Brain microvascular endothelial cell (primary cell): ENCODE measurements at regions not wholly inside any gene's neighbourhood (a gene's known extent, or its start where the extent isn't known, plus 50 kb on each side); places are given as distances from the start of the nearest gene placed in this dataset.

Experiments used
- DNase-seq: peaks from one replicate; pipeline ENCODE4 v3.0.0-alpha.2; 2020
- H3K27ac ChIP-seq: fragments of 250-450 bp; sonication (Bioruptor Pico); 2 replicates; pipeline ENCODE4 v1.5.1; 2020; ENCODE audit warnings: mild to moderate bottlenecking, moderate library complexity
- H3K27me3 ChIP-seq: fragments of 250-450 bp; sonication (Bioruptor Pico); replicated peaks from 2 replicates; pipeline ENCODE4 v1.5.1; 2020; ENCODE audit warnings: mild to moderate bottlenecking
- H3K36me3 ChIP-seq: fragments of 250-450 bp; sonication (Bioruptor Pico); replicated peaks from 2 replicates; pipeline ENCODE4 v1.5.1; 2020; ENCODE audit warnings: mild to moderate bottlenecking
- H3K4me3 ChIP-seq: 2 replicates; pipeline ENCODE4 v1.5.1; 2011; ENCODE audit warnings: low read depth, mild to moderate bottlenecking, control low read depth, low read length, moderate library complexity
- in situ Hi-C: cut with HindIII; loops from 2 replicates; pipeline ENCODE4 v1.10.0; 2017; ENCODE audit warnings: low sequenced_read_pairs, low pct_ligation_motif_present
- TF ChIP-seq, protein P1 (sequence below): IDR thresholded peaks from 2 replicates; pipeline ENCODE4 v1.5.1; 2011; ENCODE audit warnings: low read depth, mild to moderate bottlenecking, moderate library complexity, low read length, control low read depth, inconsistent platforms; ENCODE audit errors: missing control alignments

DNA sequence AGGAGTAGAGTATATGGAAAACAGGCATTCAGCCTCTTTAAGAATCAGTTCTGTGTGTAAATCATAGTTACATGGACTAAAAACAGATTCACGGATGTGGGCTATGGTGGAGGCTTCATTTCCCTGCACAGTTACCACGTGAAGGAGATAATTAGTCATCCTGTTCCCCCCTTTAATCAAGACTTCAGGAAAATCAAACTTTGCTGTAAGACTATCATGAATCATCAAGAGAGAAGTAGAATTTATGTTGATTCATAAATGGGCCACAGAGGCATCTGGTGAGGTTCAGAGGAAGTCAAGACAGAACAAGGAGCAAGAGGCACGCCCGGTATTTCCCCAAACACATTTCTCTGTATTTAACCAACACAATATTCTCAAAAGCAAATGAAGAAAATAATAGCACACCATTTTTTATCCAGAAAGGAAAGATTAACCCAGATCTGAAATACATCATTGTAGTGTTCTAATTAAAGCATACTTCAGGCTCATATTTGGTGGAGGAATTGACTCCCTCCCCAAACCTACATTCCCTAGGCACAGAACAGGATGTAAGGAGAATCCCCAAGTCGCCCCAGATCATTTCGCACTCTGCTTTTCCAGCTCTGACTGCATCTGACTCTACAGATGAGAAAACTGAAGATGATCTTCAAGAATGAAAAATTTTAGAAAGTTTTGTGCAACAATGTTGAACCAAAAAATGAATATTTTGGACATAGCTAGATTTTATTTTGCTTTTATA, 175.8 kb upstream of the GAS1 start:
- in situ Hi-C loops: no loop called here
- peak; percentile 80 for DNase-seq
- peak overlapping the region; percentile 66 for H3K27ac ChIP-seq
- TF ChIP-seq, protein P1, sequence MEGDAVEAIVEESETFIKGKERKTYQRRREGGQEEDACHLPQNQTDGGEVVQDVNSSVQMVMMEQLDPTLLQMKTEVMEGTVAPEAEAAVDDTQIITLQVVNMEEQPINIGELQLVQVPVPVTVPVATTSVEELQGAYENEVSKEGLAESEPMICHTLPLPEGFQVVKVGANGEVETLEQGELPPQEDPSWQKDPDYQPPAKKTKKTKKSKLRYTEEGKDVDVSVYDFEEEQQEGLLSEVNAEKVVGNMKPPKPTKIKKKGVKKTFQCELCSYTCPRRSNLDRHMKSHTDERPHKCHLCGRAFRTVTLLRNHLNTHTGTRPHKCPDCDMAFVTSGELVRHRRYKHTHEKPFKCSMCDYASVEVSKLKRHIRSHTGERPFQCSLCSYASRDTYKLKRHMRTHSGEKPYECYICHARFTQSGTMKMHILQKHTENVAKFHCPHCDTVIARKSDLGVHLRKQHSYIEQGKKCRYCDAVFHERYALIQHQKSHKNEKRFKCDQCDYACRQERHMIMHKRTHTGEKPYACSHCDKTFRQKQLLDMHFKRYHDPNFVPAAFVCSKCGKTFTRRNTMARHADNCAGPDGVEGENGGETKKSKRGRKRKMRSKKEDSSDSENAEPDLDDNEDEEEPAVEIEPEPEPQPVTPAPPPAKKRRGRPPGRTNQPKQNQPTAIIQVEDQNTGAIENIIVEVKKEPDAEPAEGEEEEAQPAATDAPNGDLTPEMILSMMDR: no peak
- no peaks in the 10 kb centered on the region for H3K36me3 ChIP-seq
- no peak overlapping the region for H3K4me3 ChIP-seq
- H3K27me3 ChIP-seq: no peaks in the 10 kb centered on the region

DNA sequence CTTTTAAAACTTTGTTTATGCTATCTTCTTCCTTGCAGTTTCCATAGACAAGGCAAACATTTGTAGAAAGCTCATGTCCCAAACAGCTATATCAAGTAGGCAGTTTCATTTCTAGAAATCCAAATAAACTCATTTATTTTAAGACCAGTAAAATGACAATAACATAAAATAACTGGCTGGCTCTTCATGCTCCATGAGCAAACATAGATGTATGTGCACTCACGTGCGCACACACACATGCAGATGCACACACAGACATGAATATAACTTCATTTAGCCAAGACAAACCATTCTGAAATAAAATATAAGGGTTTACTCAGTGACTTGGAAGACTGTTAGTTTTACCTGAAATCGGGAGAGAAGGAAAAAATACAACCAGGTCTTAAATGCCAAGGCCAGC, 176.5 kb upstream of the GAS1 start:
- no peak for DNase-seq
- TF ChIP-seq, protein P1: no peak
- in situ Hi-C loops: no loop called here
- Histone ChIP-seq H3K36me3 (no peaks in the 10 kb centered on the region), H3K27ac (peak overlapping the region; percentile 66), H3K4me3 (no peak overlapping the region), H3K27me3 (no peaks in the 10 kb centered on the region)

DNA sequence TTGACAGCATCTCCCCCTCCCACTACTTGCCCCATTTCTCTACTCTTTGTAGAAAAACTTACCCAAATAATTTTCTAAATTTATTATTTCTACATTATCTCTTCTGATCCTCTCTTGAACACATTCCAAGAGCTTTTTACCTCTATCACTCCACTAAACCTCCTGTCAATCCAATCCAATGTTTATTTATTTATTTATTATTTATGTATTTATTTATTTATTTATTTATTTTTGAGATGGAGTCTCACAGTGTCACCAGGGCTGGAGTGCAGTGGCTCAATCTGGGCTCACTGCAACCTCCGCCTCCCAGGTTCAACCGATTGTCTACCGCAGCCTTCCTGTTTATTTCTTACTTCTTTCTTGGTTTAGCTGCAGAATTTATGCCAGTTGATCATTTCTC, 178.5 kb upstream of the GAS1 start:
- Histone ChIP-seq H3K27me3 (no peaks in the 10 kb centered on the region), H3K4me3 (no peak overlapping the region), H3K36me3 (no peaks in the 10 kb centered on the region), H3K27ac (no peak overlapping the region)
- DNase-seq: no peak
- in situ Hi-C loops: no loop called here
- TF ChIP-seq, protein P1: no peak

DNA sequence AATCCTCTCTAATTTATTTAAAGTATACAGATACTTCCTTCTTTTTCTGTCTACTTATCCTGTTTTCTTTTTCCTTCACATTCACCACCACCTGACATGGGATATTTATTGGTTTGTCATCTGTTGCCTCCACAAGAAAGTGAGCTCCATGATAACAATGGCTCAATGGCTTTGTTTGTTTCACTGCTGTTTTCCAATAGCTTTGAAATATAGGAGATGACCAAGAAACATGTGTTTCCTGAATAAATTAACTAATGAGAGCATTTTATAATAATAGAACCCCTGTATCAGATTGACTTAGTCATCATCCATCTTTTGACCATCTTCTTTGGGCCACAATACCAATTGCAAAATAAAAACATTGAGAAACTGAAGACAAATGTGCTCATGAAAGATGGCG, 180.2 kb upstream of the GAS1 start:
- Histone ChIP-seq H3K4me3 (no peak overlapping the region), H3K36me3 (no peaks in the 10 kb centered on the region), H3K27ac (no peak overlapping the region), H3K27me3 (no peaks in the 10 kb centered on the region)
- TF ChIP-seq, protein P1: no peak
- no peak for DNase-seq
- in situ Hi-C loops: no loop called here

DNA sequence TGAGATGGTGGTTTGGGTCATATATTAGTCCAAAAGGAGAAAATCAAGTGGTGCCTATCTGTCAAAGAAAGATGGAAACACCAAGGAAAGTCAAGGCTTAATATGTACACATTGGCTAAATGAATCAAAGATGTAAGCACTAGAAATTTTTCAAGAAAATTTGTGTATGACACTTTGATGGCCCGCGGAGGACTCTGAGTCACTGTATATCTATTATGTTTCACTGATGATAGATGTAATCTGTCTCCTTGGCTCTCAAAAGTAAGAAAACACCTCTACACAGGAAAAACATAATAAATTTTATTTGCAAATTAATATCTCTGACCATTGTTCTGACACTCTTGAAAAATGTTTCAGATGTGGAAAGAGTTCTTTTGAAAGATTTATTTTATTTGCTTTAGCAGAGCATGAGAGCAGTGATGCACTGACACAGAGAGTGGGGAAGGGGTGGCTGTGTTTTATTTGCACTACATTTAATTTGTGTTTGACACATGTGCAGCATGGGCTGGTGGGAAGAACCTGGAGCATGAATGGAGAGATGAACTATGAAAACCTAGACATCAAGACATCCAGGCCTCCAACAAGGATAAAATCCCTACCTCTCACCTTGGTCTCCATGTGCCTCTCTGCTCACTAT, 180.8 kb upstream of the GAS1 start:
- in situ Hi-C loops: no loop called here
- TF ChIP-seq, protein P1: no peak

More for the DNA sequence above, 180.8 kb upstream of the GAS1 start:
- Histone ChIP-seq H3K4me3 (no peak overlapping the region), H3K27ac (no peak overlapping the region), H3K27me3 (no peaks in the 10 kb centered on the region), H3K36me3 (no peaks in the 10 kb centered on the region)
- DNase-seq: no peak
